H1 (cell line): ENCODE measurements at regions not wholly inside any gene's neighbourhood (a gene's known extent, or its start where the extent isn't known, plus 50 kb on each side); places are given as distances from the start of the nearest gene placed in this dataset.

Source experiments
- CTCF ChIA-PET: fragments of 300-600 bp; sonication (Branson Sonifier 250); formaldehyde crosslinking; loops from one replicate; lab custom pipeline; 2021; ENCODE audit not compliant: partially characterized antibody; lab: Charles Lee
- POLR2A ChIA-PET: fragments of 300-600 bp; sonication (Branson Sonifier 250); formaldehyde crosslinking; loops from one replicate; lab custom pipeline; 2021; ENCODE audit warnings: inconsistent platforms; ENCODE audit not compliant: partially characterized antibody; lab: Charles Lee
- DNase-seq, 2 experiments: peaks; one replicate each; pipeline versions ENCODE4 v3.0.0 to v3.0.0-alpha.2; 2010 to 2022; ENCODE audit warnings: low spot score in 2 of 2, low read depth in 1 of 2, mixed read lengths in 1 of 2
- FAIRE-seq: peaks from 2 replicates; lab custom pipeline; 2011; peaks lifted over from hg19 to GRCh38; lab: Jason Lieb, UNC
- H2AFZ ChIP-seq: 2 replicates; pipeline ENCODE4 v1.8.1; 2012; ENCODE audit warnings: low read length, inconsistent platforms
- H2AK5ac ChIP-seq: 2 replicates; pipeline ENCODE4 v1.6.1; 2013; ENCODE audit warnings: low read depth, low read length
- H2BK120ac ChIP-seq: replicated peaks from 2 replicates; pipeline ENCODE3; 2013; ENCODE audit warnings: low read depth, low read length, inconsistent platforms
- H2BK12ac ChIP-seq: 2 replicates; pipeline ENCODE4 v1.6.1; 2013; ENCODE audit warnings: low read depth, low read length
- H2BK15ac ChIP-seq: 2 replicates; pipeline ENCODE4 v1.6.1; 2013; ENCODE audit warnings: low read length
- H2BK20ac ChIP-seq: 2 replicates; pipeline ENCODE4 v1.6.1; 2013; ENCODE audit warnings: low read length
- H2BK5ac ChIP-seq: 2 replicates; pipeline ENCODE4 v1.6.1; 2013; ENCODE audit warnings: low read depth, low read length
- H3K14ac ChIP-seq: 2 replicates; pipeline ENCODE4 v1.6.1; 2013; ENCODE audit warnings: inconsistent platforms; ENCODE audit not compliant: insufficient read length
- H3K18ac ChIP-seq: 2 replicates; pipeline ENCODE4 v1.6.1; 2013; ENCODE audit warnings: low read length; ENCODE audit errors: extremely low read depth
- H3K23ac ChIP-seq: 2 replicates; pipeline ENCODE4 v1.6.1; 2013; ENCODE audit warnings: inconsistent platforms; ENCODE audit not compliant: insufficient read length
- H3K23me2 ChIP-seq: 2 replicates; pipeline ENCODE4 v1.6.1; 2013; ENCODE audit warnings: low read depth, low read length
- H3K27ac ChIP-seq: 2 replicates; pipeline ENCODE4 v1.6.1; 2011; ENCODE audit warnings: low read depth, low read length, inconsistent platforms
- H3K27me3 ChIP-seq, 4 experiments: replicated peaks in 1 of 4; 1 replicate in 1 of 4; 2 replicates in 3 of 4; pipeline versions ENCODE4 v1.6.1 to v1.8.1; 2011 to 2013; ENCODE audit warnings: low read length in 3 of 4, mild to moderate bottlenecking in 3 of 4, inconsistent platforms in 2 of 4, mixed read lengths in 2 of 4, moderate library complexity in 1 of 4; ENCODE audit not compliant: control insufficient read depth in 3 of 4, insufficient read depth in 3 of 4; ENCODE audit errors: extremely low read depth in 1 of 4
- H3K36me3 ChIP-seq, 4 experiments: 2 replicates each; pipeline versions ENCODE4 v1.6.1 to v1.8.1; 2011 to 2013; ENCODE audit warnings: mild to moderate bottlenecking in 4 of 4, low read length in 3 of 4, moderate library complexity in 2 of 4, control low read depth in 1 of 4, inconsistent platforms in 1 of 4; ENCODE audit not compliant: insufficient read depth in 4 of 4, control insufficient read depth in 2 of 4
- H3K4ac ChIP-seq: replicated peaks from 2 replicates; pipeline ENCODE3; 2013; ENCODE audit warnings: low read length, low read depth, mixed read lengths, inconsistent platforms; ENCODE audit not compliant: insufficient read length
- H3K4me1 ChIP-seq, 4 experiments: replicated peaks in 1 of 4; 1 replicate in 1 of 4; 2 replicates in 3 of 4; pipeline versions ENCODE4 v1.6.1 to v1.8.1; 2011 to 2013; ENCODE audit warnings: low read length in 3 of 4, inconsistent platforms in 2 of 4, mixed read lengths in 1 of 4; ENCODE audit not compliant: insufficient read depth in 4 of 4, control insufficient read depth in 3 of 4
- H3K4me2 ChIP-seq, 2 experiments: 2 replicates each; pipeline versions ENCODE4 v1.6.1 to v1.8.1; 2011 to 2013; ENCODE audit warnings: low read depth in 2 of 2, low read length in 2 of 2, control low read depth in 1 of 2, inconsistent platforms in 1 of 2, mild to moderate bottlenecking in 1 of 2; ENCODE audit not compliant: insufficient read depth in 1 of 2
- H3K4me3 ChIP-seq, 4 experiments: fragments of 200-600, 300-600 bp in 1 of 4; sonication (generic), shearing (Covaris generic), sonication (Bioruptor Twin) in 1 of 4; 2 replicates each; pipeline versions ENCODE4 v1.5.1 to v1.8.1; 2011 to 2016; ENCODE audit warnings: low read length in 4 of 4, low read depth in 3 of 4, control low read depth in 2 of 4, inconsistent platforms in 2 of 4, mild to moderate bottlenecking in 2 of 4, mixed read lengths in 1 of 4, moderate library complexity in 1 of 4; ENCODE audit not compliant: insufficient read depth in 2 of 4; ENCODE audit errors: extremely low read depth in 1 of 4
- H3K56ac ChIP-seq: replicated peaks from 2 replicates; pipeline ENCODE3; 2013; ENCODE audit warnings: low read depth, mild to moderate bottlenecking, mixed read lengths, low read length, inconsistent platforms; ENCODE audit not compliant: insufficient read length
- H3K79me1 ChIP-seq: 2 replicates; pipeline ENCODE4 v1.6.1; 2013; ENCODE audit warnings: low read depth, low read length, control low read depth
- H3K79me2 ChIP-seq, 2 experiments: 2 replicates each; pipeline versions ENCODE4 v1.6.1 to v1.8.1; 2012 to 2013; ENCODE audit warnings: low read length in 2 of 2, mild to moderate bottlenecking in 2 of 2, inconsistent platforms in 1 of 2; ENCODE audit not compliant: insufficient read depth in 2 of 2, control insufficient read depth in 1 of 2
- H3K9ac ChIP-seq, 4 experiments: replicated peaks in 1 of 4; 1 replicate in 1 of 4; 2 replicates in 3 of 4; pipeline versions ENCODE4 v1.6.1 to v1.8.1; 2011 to 2013; ENCODE audit warnings: low read depth in 3 of 4, low read length in 3 of 4, control low read depth in 2 of 4, mild to moderate bottlenecking in 2 of 4, moderate library complexity in 2 of 4, inconsistent platforms in 1 of 4; ENCODE audit errors: extremely low read depth in 1 of 4
- H3K9me3 ChIP-seq, 2 experiments: 2 replicates each; pipeline versions ENCODE4 v1.6.1 to v1.8.1; 2012 to 2013; ENCODE audit warnings: mild to moderate bottlenecking in 2 of 2, moderate library complexity in 2 of 2, control low read depth in 1 of 2, inconsistent platforms in 1 of 2, low read depth in 1 of 2, low read length in 1 of 2, mixed read lengths in 1 of 2; ENCODE audit not compliant: insufficient read depth in 2 of 2
- H4K20me1 ChIP-seq, 2 experiments: replicated peaks in 1 of 2; 2 replicates each; pipeline versions ENCODE3 to v1.8.1; 2011 to 2013; ENCODE audit warnings: inconsistent platforms in 2 of 2, low read length in 2 of 2, mild to moderate bottlenecking in 1 of 2; ENCODE audit not compliant: insufficient read depth in 2 of 2, control insufficient read depth in 1 of 2
- H4K5ac ChIP-seq: 2 replicates; pipeline ENCODE4 v1.6.1; 2013; ENCODE audit warnings: low read length, low read depth, mixed read lengths, inconsistent platforms; ENCODE audit not compliant: insufficient read length
- H4K8ac ChIP-seq: 2 replicates; pipeline ENCODE4 v1.8.0; 2013; ENCODE audit warnings: mild to moderate bottlenecking, moderate library complexity, low read length, inconsistent platforms; ENCODE audit not compliant: insufficient read depth; ENCODE audit errors: extremely low read depth
- H4K91ac ChIP-seq: replicated peaks from 2 replicates; pipeline ENCODE3; 2013; ENCODE audit warnings: low read length, mixed read lengths, inconsistent platforms; ENCODE audit not compliant: insufficient read length
- CBX5 ChIP-seq: fragments of 300-800, 300-1000 bp; sonication (generic); IDR thresholded peaks from 2 replicates; pipeline ENCODE4 v1.7.1; 2016; ENCODE audit warnings: antibody characterized with exemption, low read length, low read depth
- CTBP2 ChIP-seq: IDR thresholded peaks from 2 replicates; pipeline ENCODE4 v1.7.0; 2011; ENCODE audit warnings: borderline replicate concordance, mild to moderate bottlenecking, moderate library complexity, mixed read lengths, low read length; ENCODE audit not compliant: insufficient read depth, insufficient read length
- GABPA ChIP-seq: IDR thresholded peaks from 2 replicates; pipeline ENCODE4 v1.6.1; 2011; ENCODE audit warnings: mild to moderate bottlenecking, low read length, moderate library complexity, borderline replicate concordance; ENCODE audit not compliant: insufficient read depth
- HDAC2 ChIP-seq, 2 experiments: fragments of 300-600 bp in 1 of 2; sonication (generic) in 1 of 2; IDR thresholded peaks; 2 replicates each; pipeline ENCODE4 v1.6.1; 2011 to 2012; ENCODE audit warnings: low read depth in 2 of 2, low read length in 2 of 2, mild to moderate bottlenecking in 2 of 2, moderate library complexity in 2 of 2, borderline replicate concordance in 1 of 2, inconsistent platforms in 1 of 2
- MAFK ChIP-seq: IDR thresholded peaks from 2 replicates; pipeline ENCODE4 v1.6.1; 2012; ENCODE audit warnings: low read depth, mild to moderate bottlenecking, improper control_type of control experiment, low read length
- NANOG ChIP-seq: IDR thresholded peaks from 2 replicates; pipeline ENCODE4 v1.6.1; 2011; ENCODE audit warnings: low read length, low read depth, mild to moderate bottlenecking, inconsistent platforms; ENCODE audit not compliant: insufficient read depth, poor library complexity, severe bottlenecking
- RNF2 ChIP-seq: fragments of 200-900, 300-1000 bp; sonication (generic); IDR thresholded peaks from 2 replicates; pipeline ENCODE4 v1.7.1; 2016; ENCODE audit warnings: borderline replicate concordance, low read depth, mild to moderate bottlenecking, antibody characterized with exemption, low read length; ENCODE audit not compliant: poor library complexity, severe bottlenecking; ENCODE audit errors: missing control alignments
- TAF1 ChIP-seq: IDR thresholded peaks from 2 replicates; pipeline ENCODE4 v1.6.1; 2011; ENCODE audit warnings: mild to moderate bottlenecking, low read depth, low read length
- TAF7 ChIP-seq: optimal IDR thresholded peaks from 2 replicates; pipeline ENCODE3; 2011; ENCODE audit warnings: low read depth, mild to moderate bottlenecking, inconsistent platforms, low read length, moderate library complexity, borderline replicate concordance
- TBP ChIP-seq: IDR thresholded peaks from 2 replicates; pipeline ENCODE4 v1.6.1; 2011; ENCODE audit warnings: low read depth, low read length, improper control_type of control experiment
- WGBS, 2 experiments: shearing (Covaris generic) in 1 of 2; methylation state at CpG; one replicate each; pipeline versions ENCODE4 v1.1.6 to v1.1.7; 2013 to 2015; ENCODE audit warnings: low lambda C conversion rate in 2 of 2, mixed read lengths in 2 of 2, inconsistent platforms in 1 of 2, low coverage in 1 of 2, missing lambda C conversion rate in 1 of 2; ENCODE audit not compliant: insufficient replicate concordance in 2 of 2, insufficient coverage in 1 of 2, insufficient read length in 1 of 2; ENCODE audit errors: extremely low coverage in 1 of 2, missing lambda C conversion rate in 1 of 2; 5-methylcytosine and 5-hydroxymethylcytosine counted together

- H3K79me2 ChIP-seq: no peaks in the 10 kb centered on the region
- TF ChIP-seq RNF2: no peak
- no peak for TF ChIP-seq TBP
- TF ChIP-seq TAF7: no peak
- TF ChIP-seq CTBP2: no peak
- no peak for TF ChIP-seq MAFK
- TF ChIP-seq HDAC2 (IDR thresholded peaks at IDR 0.05; ENCODE audit: borderline replicate concordance in 1 of 2, low read depth in 2 of 2, low read length in 2 of 2): no peak
- no peak for TF ChIP-seq GABPA
- TF ChIP-seq CBX5: no peak
- no peak for TF ChIP-seq TAF1
- no peak for TF ChIP-seq NANOG
- no peaks in the 10 kb centered on the region for H3K4me1 ChIP-seq
- H2BK12ac ChIP-seq: no peak overlapping the region
- 100% methylated on average over 1 of the region's 1 CpG; no CpG with 5 or more reads in 1 of the 2 experiments for WGBS, 2 experiments
- no peak overlapping the region for H3K4me3 ChIP-seq
- H3K36me3 ChIP-seq: no peaks in the 10 kb centered on the region
- FAIRE-seq (no peak), DNase-seq (no peak)
- no peaks in the 10 kb centered on the region for H3K79me1 ChIP-seq
- no peak overlapping the region for H3K4me2 ChIP-seq
- H4K20me1 ChIP-seq: no peaks in the 10 kb centered on the region
- no peak overlapping the region for H3K27ac ChIP-seq
- H2AK5ac ChIP-seq: no peak overlapping the region
- no peak overlapping the region for H4K91ac ChIP-seq
- H3K9me3 ChIP-seq: no peaks in the 10 kb centered on the region
- no peak overlapping the region for H3K18ac ChIP-seq
- H3K56ac ChIP-seq: no peak overlapping the region
- H2BK20ac ChIP-seq: no peak overlapping the region
- no peak overlapping the region for H3K9ac ChIP-seq
- H3K23ac ChIP-seq: no peak overlapping the region
- no peak overlapping the region for H2BK120ac ChIP-seq
- H4K8ac ChIP-seq: no peak overlapping the region
- no peak overlapping the region for H4K5ac ChIP-seq
- H3K14ac ChIP-seq: no peak overlapping the region
- CTCF ChIA-PET: no interaction called here
- H2BK5ac ChIP-seq: no peak overlapping the region
- no peak overlapping the region for H2BK15ac ChIP-seq
- H3K27me3 ChIP-seq: no peaks in the 10 kb centered on the region
- no peaks in the 10 kb centered on the region for H3K23me2 ChIP-seq
- no peak overlapping the region for H3K4ac ChIP-seq
- no peak overlapping the region for H2AFZ ChIP-seq
- POLR2A ChIA-PET: no interaction called here
Measured at GRCh38 chr4:44845309-44845708, 119.0 kb upstream of the GNPDA2 start.
